HepG2 (cell line): ENCODE measurements at regions not wholly inside any gene's neighbourhood (a gene's known extent, or its start where the extent isn't known, plus 50 kb on each side); places are given as distances from the start of the nearest gene placed in this dataset.

ENCODE experiments used
- ATAC-seq: fragments of 200-7000 bp; cut with Tn5 transposase; 3 replicates; pipeline ENCODE4 v1.9.1; 2020; ENCODE audit warnings: mild to moderate bottlenecking, moderate library complexity
- BruUV-seq: library from RNA; stranded (reverse); fragments of 400-500 nt; replicated peaks from 2 replicates; lab custom pipeline; 2021; lab: Mats Ljungman, UMichigan
- CTCF ChIA-PET: fragments of 300-600 bp; formaldehyde crosslinking; extraction: SDS; loops from one replicate; lab custom pipeline; 2021; ENCODE audit warnings: low total read pairs, inconsistent platforms, low intra/inter-chr PET ratio; lab: Yijun Ruan, JAX
- POLR2A ChIA-PET: fragments of 350-600 bp; sonication (Branson Sonifier 250); formaldehyde crosslinking; loops from one replicate; lab custom pipeline; 2020; ENCODE audit warnings: antibody characterized with exemption, inconsistent platforms; lab: Yijun Ruan, JAX
- DNase-seq: peaks from one replicate; pipeline ENCODE4 v3.0.0-alpha.2; 2015; ENCODE audit warnings: low spot score
- FAIRE-seq: peaks from 3 replicates; lab custom pipeline; 2011; peaks lifted over from hg19 to GRCh38; lab: Jason Lieb, UNC
- H2AFZ ChIP-seq: one replicate; pipeline ENCODE4 v1.6.1; 2011; ENCODE audit warnings: low read length, inconsistent platforms
- H3K27ac ChIP-seq: fragments of 300-600 bp; 3 replicates; pipeline ENCODE4 v1.8.0; 2011; ENCODE audit warnings: mixed run types, mild to moderate bottlenecking, mixed read lengths, low read length, inconsistent platforms; ENCODE audit not compliant: insufficient read depth; ENCODE audit errors: extremely low read length
- H3K27me3 ChIP-seq, 2 experiments: fragments of 200-600 bp in 1 of 2; 2 replicates in 1 of 2; 3 replicates in 1 of 2; pipeline versions ENCODE4 v1.6.0 to v1.8.0; 2011; ENCODE audit warnings: low read length in 2 of 2, mild to moderate bottlenecking in 2 of 2, moderate library complexity in 2 of 2, inconsistent platforms in 1 of 2; ENCODE audit not compliant: insufficient read depth in 2 of 2, control insufficient read depth in 1 of 2
- H3K36me3 ChIP-seq, 2 experiments: fragments of 200-600 bp in 1 of 2; replicated peaks in 1 of 2; 2 replicates in 1 of 2; 3 replicates in 1 of 2; pipeline versions ENCODE4 v1.5.1 to v1.8.0; 2011; ENCODE audit warnings: low read length in 2 of 2, inconsistent platforms in 1 of 2; ENCODE audit not compliant: insufficient read depth in 2 of 2, control insufficient read depth in 1 of 2
- H3K4me1 ChIP-seq: 2 replicates; pipeline ENCODE4 v1.5.1; 2012; ENCODE audit warnings: low read length, inconsistent platforms; ENCODE audit not compliant: insufficient read depth
- H3K4me2 ChIP-seq: 2 replicates; pipeline ENCODE4 v1.6.0; 2011; ENCODE audit warnings: low read depth, low read length, inconsistent platforms
- H3K4me3 ChIP-seq, 3 experiments: fragments of 200-600 bp in 1 of 3; sonication (generic), shearing (Covaris generic) in 1 of 3; replicated peaks in 1 of 3; 2 replicates each; pipeline ENCODE4 v1.5.1; 2011 to 2016; ENCODE audit warnings: low read length in 3 of 3, inconsistent platforms in 2 of 3, low read depth in 2 of 3, mild to moderate bottlenecking in 2 of 3, control low read depth in 1 of 3, mixed read lengths in 1 of 3; ENCODE audit not compliant: insufficient read depth in 1 of 3
- H3K79me2 ChIP-seq: one replicate; pipeline ENCODE4 v1.6.1; 2011; ENCODE audit warnings: low read length, inconsistent platforms; ENCODE audit not compliant: insufficient read depth
- H3K9ac ChIP-seq: 2 replicates; pipeline ENCODE4 v1.6.0; 2011; ENCODE audit warnings: mild to moderate bottlenecking, low read depth, low read length, inconsistent platforms; ENCODE audit not compliant: insufficient read depth
- H3K9me3 ChIP-seq: 2 replicates; pipeline ENCODE4 v1.5.1; 2012; ENCODE audit warnings: mild to moderate bottlenecking, low read length
- H4K20me1 ChIP-seq: 2 replicates; pipeline ENCODE4 v1.6.0; 2011; ENCODE audit warnings: inconsistent platforms, mild to moderate bottlenecking, low read length, moderate library complexity; ENCODE audit not compliant: insufficient read depth
- DBP ChIP-seq: sonication (generic); formaldehyde crosslinking; IDR thresholded peaks from 2 replicates; pipeline ENCODE4 v1.4.0; 2020; ENCODE audit warnings: missing genetic modification reagents; ENCODE audit errors: not compliant biosample characterization
- ELF4 ChIP-seq: sonication (generic); formaldehyde crosslinking; IDR thresholded peaks from 2 replicates; pipeline ENCODE4 v1.5.0; 2020; ENCODE audit warnings: missing genetic modification reagents, mild to moderate bottlenecking, moderate library complexity, borderline replicate concordance
- KDM5A ChIP-seq: fragments of 200-600 bp; sonication (generic); IDR thresholded peaks from 2 replicates; pipeline ENCODE4 v1.7.0; 2018; ENCODE audit warnings: antibody characterized with exemption, mild to moderate bottlenecking, low read length, borderline replicate concordance
- KLF6 ChIP-seq: IDR thresholded peaks from 2 replicates; pipeline ENCODE4 v1.8.0; 2016; ENCODE audit warnings: missing biosample characterization, missing genetic modification reagents
- MIXL1 ChIP-seq: IDR thresholded peaks from 2 replicates; pipeline ENCODE4 v1.6.1; 2016
- MLX ChIP-seq: IDR thresholded peaks from 2 replicates; pipeline ENCODE4 v1.6.1; 2016
- MXI1 ChIP-seq: IDR thresholded peaks from 3 replicates; pipeline ENCODE4 v1.6.1; 2012; ENCODE audit warnings: low read depth, low read length, inconsistent platforms, borderline replicate concordance
- NFE2L2 ChIP-seq: fragments of 150-350 bp; IDR thresholded peaks from 2 replicates; pipeline ENCODE4 v1.6.1; 2014; ENCODE audit warnings: low read length
- NRL ChIP-seq: sonication (generic); formaldehyde crosslinking; IDR thresholded peaks from 2 replicates; pipeline ENCODE4 v1.5.0; 2020; ENCODE audit warnings: missing genetic modification reagents, mild to moderate bottlenecking, moderate library complexity, borderline replicate concordance
- PAXIP1 ChIP-seq: sonication (generic); formaldehyde crosslinking; conservative IDR thresholded peaks from 2 replicates; pipeline ENCODE4 v1.4.0; 2020; ENCODE audit warnings: mild to moderate bottlenecking, missing genetic modification reagents, moderate library complexity
- SETDB1 ChIP-seq: sonication (generic); formaldehyde crosslinking; IDR thresholded peaks from 2 replicates; pipeline ENCODE4 v1.5.1; 2020; ENCODE audit warnings: missing genetic modification reagents, mild to moderate bottlenecking, borderline replicate concordance
- ZFY ChIP-seq: sonication (generic); formaldehyde crosslinking; IDR thresholded peaks from 2 replicates; pipeline ENCODE4 v1.4.0; 2020; ENCODE audit warnings: missing genetic modification reagents
- ZNF296 ChIP-seq: sonication (generic); formaldehyde crosslinking; conservative IDR thresholded peaks from 2 replicates; pipeline ENCODE4 v1.5.0; 2020; ENCODE audit warnings: mild to moderate bottlenecking, missing genetic modification reagents
- ZNF3 ChIP-seq: IDR thresholded peaks from 2 replicates; pipeline ENCODE4 v1.7.0; 2017; ENCODE audit warnings: inconsistent platforms
- ZNF749 ChIP-seq: sonication (generic); formaldehyde crosslinking; IDR thresholded peaks from 2 replicates; pipeline ENCODE4 v1.8.0; 2022; ENCODE audit warnings: mild to moderate bottlenecking, missing genetic modification reagents, moderate library complexity, borderline replicate concordance
- ZNF784 ChIP-seq: sonication (generic); formaldehyde crosslinking; IDR thresholded peaks from 2 replicates; pipeline ENCODE4 v1.5.1; 2020; ENCODE audit warnings: missing genetic modification reagents, mild to moderate bottlenecking, borderline replicate concordance
- WGBS: methylation state at CpG from one replicate; pipeline ENCODE4 v1.1.6; 2017; ENCODE audit warnings: low lambda C conversion rate; 5-methylcytosine and 5-hydroxymethylcytosine counted together
- in situ Hi-C: cut with HindIII; loops from 2 replicates; pipeline ENCODE4 v1.10.0; 2017; ENCODE audit warnings: low pct_unique_long_range_greater_than_20kb; ENCODE audit not compliant: extremely low pct_ligation_motif_present
- intact Hi-C: fragments of 100-400 bp; cut with micrococcal nuclease; formaldehyde crosslinking; loops from one replicate; pipeline ENCODE4 v1.10.0; 2022; ENCODE audit not compliant: unreplicated experiment

- H4K20me1 ChIP-seq = no peaks in the 10 kb centered on the region
- no peaks in the 10 kb centered on the region for H3K79me2 ChIP-seq
- H3K4me1 ChIP-seq = peaks cover 26% of the 10 kb centered on the region
- ChIA-PET CTCF (no interaction called here), POLR2A (no interaction called here)
- H3K9ac ChIP-seq = no peak overlapping the region
- H3K27ac ChIP-seq = no peak overlapping the region
- H3K4me3 ChIP-seq = no peak overlapping the region
- H3K4me2 ChIP-seq = no peak overlapping the region
- in situ Hi-C loops = no loop called here
- H3K27me3 ChIP-seq = no peaks in the 10 kb centered on the region
- no peaks in the 10 kb centered on the region for H3K36me3 ChIP-seq
- no peak for TF ChIP-seq ZNF784 (CRISPR knock-in tag)
- no peak for TF ChIP-seq ELF4 (CRISPR knock-in tag)
- no peak for TF ChIP-seq KLF6 (CRISPR knock-in tag)
- TF ChIP-seq MXI1 = no peak
- TF ChIP-seq MIXL1 (CRISPR knock-in tag) = no peak
- no peak for TF ChIP-seq SETDB1 (CRISPR knock-in tag)
- no peak for TF ChIP-seq ZNF3
- no peak for TF ChIP-seq DBP
- TF ChIP-seq ZFY (CRISPR knock-in tag) = no peak
- no peak for TF ChIP-seq MLX (CRISPR knock-in tag)
- no peak for TF ChIP-seq NRL (CRISPR knock-in tag)
- no peak for TF ChIP-seq NFE2L2
- TF ChIP-seq ZNF749 (CRISPR knock-in tag) = no peak
- TF ChIP-seq PAXIP1 = no peak
- TF ChIP-seq KDM5A = no peak
- TF ChIP-seq ZNF296 = no peak
- intact Hi-C loops = loop anchor here (2.0 kb wide), 1 partner anchor 123 kb away; no protein-coding TSS in a partner anchor
- no peak for FAIRE-seq
- no peak for ATAC-seq
- DNase-seq = no peak
- 79% methylated on average over 5 of the region's 5 CpGs for WGBS
- no TSS peak for BruUV-seq
- H2AFZ ChIP-seq = no peak overlapping the region
- peaks cover 18% of the 10 kb centered on the region for H3K9me3 ChIP-seq
These were observed 103.8 kb upstream of the RESF1 start for GRCh38 chr12:31855427-31855826.
